ENCODE measurements at regions not wholly inside any gene's neighbourhood (a gene's known extent, or its start where the extent isn't known, plus 50 kb on each side); places are given as distances from the start of the nearest gene placed in this dataset.

GRCh38 chr2:65850695-65851094 is 418.3 kb upstream of the SPRED2 start:
- TF ChIP-seq CTCF (IDR thresholded peaks at IDR 0.05; ENCODE audit: borderline replicate concordance, insufficient read depth, low read depth, low read length) = no peak
- H3K4me3 ChIP-seq (ENCODE audit: low read depth, low read length) = no peak overlapping the region

- no peak overlapping the region for H3K4me3 ChIP-seq (ENCODE audit: low read depth, low read length)
- TF ChIP-seq CTCF (IDR thresholded peaks at IDR 0.05; ENCODE audit: borderline replicate concordance, insufficient read depth, low read depth, low read length) = no peak
These were observed 414.7 kb upstream of the SPRED2 start for GRCh38 chr2:65846989-65847678.

- TF ChIP-seq CTCF (IDR thresholded peaks at IDR 0.05; ENCODE audit: borderline replicate concordance, insufficient read depth, low read depth, low read length) = no peak
- no peak overlapping the region for H3K4me3 ChIP-seq (ENCODE audit: low read depth, low read length)
These were observed 413.2 kb upstream of the SPRED2 start for GRCh38 chr2:65845442-65846182.

- TF ChIP-seq CTCF (IDR thresholded peaks at IDR 0.05; ENCODE audit: borderline replicate concordance, insufficient read depth, low read depth, low read length) = no peak
- H3K4me3 ChIP-seq (ENCODE audit: low read depth, low read length) = no peak overlapping the region
These were observed 409.7 kb upstream of the SPRED2 start for GRCh38 chr2:65842104-65842503.

DNA sequence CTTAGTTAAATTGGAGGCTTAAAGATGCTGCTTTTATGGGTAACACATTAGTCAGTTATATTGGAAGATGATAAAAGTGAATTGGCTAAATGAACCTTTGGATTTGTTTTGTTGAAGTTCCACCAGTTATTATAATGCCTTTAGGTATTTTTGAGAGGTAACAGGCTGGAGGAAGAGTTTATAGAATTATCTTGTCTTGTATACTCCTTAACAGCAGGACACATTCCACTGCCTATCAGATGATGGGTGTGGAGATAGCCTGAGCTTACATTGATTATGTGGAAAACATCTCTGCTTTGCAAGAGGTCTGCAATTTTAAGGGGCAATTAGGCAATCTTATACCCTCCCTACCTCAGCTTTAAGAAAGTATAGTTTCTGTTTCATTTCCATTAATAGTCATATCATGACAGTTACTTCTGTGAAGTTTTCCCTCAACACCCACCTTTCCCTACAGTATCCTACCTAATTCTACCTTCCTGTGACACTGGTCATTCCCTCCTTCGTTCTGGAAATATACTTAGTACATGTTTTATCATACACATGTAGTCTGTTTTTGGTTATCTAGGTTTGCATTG is 403.7 kb upstream of the SPRED2 start:
- H3K4me3 ChIP-seq (ENCODE audit: low read depth, low read length) = no peak overlapping the region
- TF ChIP-seq CTCF (IDR thresholded peaks at IDR 0.05; ENCODE audit: borderline replicate concordance, insufficient read depth, low read depth, low read length) = no peak

- H3K4me3 ChIP-seq (ENCODE audit: low read depth, low read length) = no peak overlapping the region
- TF ChIP-seq CTCF (IDR thresholded peaks at IDR 0.05; ENCODE audit: borderline replicate concordance, insufficient read depth, low read depth, low read length) = no peak
These were observed 402.5 kb upstream of the SPRED2 start for GRCh38 chr2:65834771-65835475.
